Adrenal gland (tissue), 5 donors: ENCODE measurements at regions not wholly inside any gene's neighbourhood (a gene's known extent, or its start where the extent isn't known, plus 50 kb on each side); places are given as distances from the start of the nearest gene placed in this dataset.

Experiments
- CTCF ChIP-seq, 6 experiments: fragments of 450-650 bp in 4 of 6; fragments of 200-600 bp in 2 of 6; sonication (generic) in 1 of 6; IDR thresholded peaks; 1 replicate in 5 of 6; 2 replicates in 1 of 6; pipeline versions ENCODE4 v1.5.1 to v1.8.0; 2016 to 2021; ENCODE audit warnings: antibody characterized with exemption in 6 of 6, mild to moderate bottlenecking in 2 of 6, moderate library complexity in 1 of 6
- POLR2A ChIP-seq, 2 donors: fragments of 450-650 bp; IDR thresholded peaks; one replicate each; pipeline ENCODE4 v1.6.1; 2017; ENCODE audit warnings: antibody characterized with exemption in 2 of 2, mild to moderate bottlenecking in 2 of 2, moderate library complexity in 1 of 2
- donor health status: DM: no; HTN: no; CAD: no.

- TF ChIP-seq CTCF (IDR thresholded peaks at IDR 0.05) (no peak), POLR2A (IDR thresholded peaks at IDR 0.05) (no peak)
These were observed 69.6 kb upstream of the ALDH1B1 start for GRCh38 chr9:38322937-38323336.
